DND-41 (cell line): ENCODE measurements at regions not wholly inside any gene's neighbourhood (a gene's known extent, or its start where the extent isn't known, plus 50 kb on each side); places are given as distances from the start of the nearest gene placed in this dataset.

Source experiments
- CTCF ChIP-seq: IDR thresholded peaks from 2 replicates; pipeline ENCODE4 v1.5.1; 2012; ENCODE audit warnings: borderline replicate concordance, low read length, moderate library complexity, mild to moderate bottlenecking; ENCODE audit not compliant: poor library complexity, severe bottlenecking; ENCODE audit errors: extremely low read depth
- EZH2 ChIP-seq: IDR thresholded peaks from 3 replicates; pipeline ENCODE4 v1.6.1; 2012; ENCODE audit warnings: borderline replicate concordance, low read depth, mild to moderate bottlenecking, moderate library complexity, low read length, inconsistent platforms; ENCODE audit not compliant: severe bottlenecking

GRCh38 chr15:79505956-79506355 lies 73.8 kb downstream of the MINAR1 start:
- TF ChIP-seq CTCF: no peak
- no peak for TF ChIP-seq EZH2
